Endothelial cell of umbilical vein (primary cell): ENCODE measurements at regions not wholly inside any gene's neighbourhood (a gene's known extent, or its start where the extent isn't known, plus 50 kb on each side); places are given as distances from the start of the nearest gene placed in this dataset.
"Not testable (repeated sequence)": the region's sequence is repeated elsewhere in the genome, so short reads cannot be mapped to it uniquely, and the experiment has no call there.

Experiments
- BruUV-seq: library from RNA; stranded (reverse); fragments of 400-500 nt; replicated peaks from 2 replicates; lab custom pipeline; 2021; lab: Mats Ljungman, UMichigan
- CTCF ChIA-PET: fragments of 300-600, 350-600 bp; sonication (Branson Sonifier 250); formaldehyde crosslinking; loops from one replicate; lab custom pipeline; 2021; ENCODE audit warnings: antibody characterized with exemption, inconsistent platforms; lab: Charles Lee
- POLR2A ChIA-PET: fragments of 300-600, 350-600 bp; sonication (Branson Sonifier 250); formaldehyde crosslinking; loops from one replicate; lab custom pipeline; 2021; ENCODE audit warnings: antibody characterized with exemption, inconsistent platforms; lab: Charles Lee
- DNase-seq: peaks from one replicate; pipeline ENCODE4 v3.0.0-alpha.2; 2011; ENCODE audit warnings: low read depth, low spot score
- FAIRE-seq: peaks from 2 replicates; lab custom pipeline; 2011; peaks lifted over from hg19 to GRCh38; lab: Jason Lieb, UNC
- H2AFZ ChIP-seq: 2 replicates; pipeline ENCODE4 v1.6.0; 2012; ENCODE audit warnings: low read depth, low read length, control low read depth, inconsistent platforms
- H3K27ac ChIP-seq: 2 replicates; pipeline ENCODE4 v1.5.1; 2011; ENCODE audit warnings: low read depth, mild to moderate bottlenecking, control low read depth, low read length, moderate library complexity; ENCODE audit not compliant: insufficient read depth
- H3K27me3 ChIP-seq, 2 experiments: 2 replicates each; pipeline versions ENCODE4 v1.6.0 to v1.6.1; 2011; ENCODE audit warnings: low read length in 2 of 2, mixed read lengths in 1 of 2; ENCODE audit not compliant: control insufficient read depth in 2 of 2, insufficient read depth in 2 of 2
- H3K36me3 ChIP-seq, 2 experiments: 2 replicates in 1 of 2; 3 replicates in 1 of 2; pipeline ENCODE4 v1.5.1; 2011; ENCODE audit warnings: low read length in 2 of 2, mild to moderate bottlenecking in 1 of 2, moderate library complexity in 1 of 2; ENCODE audit not compliant: control insufficient read depth in 2 of 2, insufficient read depth in 2 of 2; ENCODE audit errors: extremely low read depth in 1 of 2
- H3K4me1 ChIP-seq: 3 replicates; pipeline ENCODE4 v1.5.1; 2011; ENCODE audit warnings: mild to moderate bottlenecking, low read length; ENCODE audit not compliant: control insufficient read depth, insufficient read depth; ENCODE audit errors: extremely low read depth
- H3K4me2 ChIP-seq: 2 replicates; pipeline ENCODE4 v1.6.1; 2011; ENCODE audit warnings: low read length, control low read depth, mixed read lengths; ENCODE audit not compliant: insufficient read depth
- H3K4me3 ChIP-seq, 3 experiments: fragments of 200-600 bp in 1 of 3; sonication (generic), shearing (Covaris generic) in 1 of 3; replicated peaks in 1 of 3; 2 replicates each; pipeline ENCODE4 v1.5.1; 2011 to 2016; ENCODE audit warnings: control low read depth in 3 of 3, low read length in 3 of 3, mild to moderate bottlenecking in 2 of 3, inconsistent platforms in 1 of 3, low read depth in 1 of 3, moderate library complexity in 1 of 3; ENCODE audit not compliant: insufficient read depth in 1 of 3
- H3K79me2 ChIP-seq: 2 replicates; pipeline ENCODE4 v1.6.0; 2012; ENCODE audit warnings: low read length, inconsistent platforms; ENCODE audit not compliant: control insufficient read depth, insufficient read depth
- H3K9ac ChIP-seq: replicated peaks from 2 replicates; pipeline ENCODE3; 2011; ENCODE audit warnings: low read length, control low read depth; ENCODE audit not compliant: insufficient read depth; ENCODE audit errors: extremely low read depth
- H3K9me1 ChIP-seq: replicated peaks from 3 replicates; pipeline ENCODE4 v1.6.0; 2011; ENCODE audit warnings: mild to moderate bottlenecking, low read length; ENCODE audit not compliant: control insufficient read depth, insufficient read depth; ENCODE audit errors: extremely low read depth
- H3K9me3 ChIP-seq: replicated peaks from 2 replicates; pipeline ENCODE4 v1.5.1; 2012; ENCODE audit warnings: low read length, inconsistent platforms; ENCODE audit not compliant: control insufficient read depth, insufficient read depth
- H4K20me1 ChIP-seq: replicated peaks from 2 replicates; pipeline ENCODE3; 2011; ENCODE audit warnings: mild to moderate bottlenecking, low read length; ENCODE audit not compliant: control insufficient read depth, insufficient read depth; ENCODE audit errors: extremely low read depth
- CTCF ChIP-seq, 2 donors: IDR thresholded peaks; 1 replicate in 1 of 2; 2 replicates in 1 of 2; pipeline ENCODE4 v1.5.1; 2011; ENCODE audit warnings: low read length in 2 of 2, mild to moderate bottlenecking in 2 of 2, moderate library complexity in 2 of 2, control low read depth in 1 of 2, inconsistent platforms in 1 of 2, low read depth in 1 of 2; ENCODE audit not compliant: insufficient read depth in 1 of 2; ENCODE audit errors: extremely low read depth in 1 of 2
- EZH2 ChIP-seq: IDR thresholded peaks from 2 replicates; pipeline ENCODE4 v1.6.1; 2012; ENCODE audit warnings: borderline replicate concordance, low read depth, mild to moderate bottlenecking, moderate library complexity, low read length, inconsistent platforms; ENCODE audit not compliant: severe bottlenecking
- FOS ChIP-seq: IDR thresholded peaks from 2 replicates; pipeline ENCODE4 v1.6.1; 2011; ENCODE audit warnings: mild to moderate bottlenecking, low read length, moderate library complexity, borderline replicate concordance; ENCODE audit not compliant: insufficient read depth
- GATA2 ChIP-seq: IDR thresholded peaks from 2 replicates; pipeline ENCODE4 v1.7.0; 2011; ENCODE audit warnings: low read depth, mild to moderate bottlenecking, moderate library complexity, mixed read lengths, low read length; ENCODE audit not compliant: insufficient read length, insufficient read depth
- JUN ChIP-seq: IDR thresholded peaks from 2 replicates; pipeline ENCODE4 v1.6.1; 2011; ENCODE audit warnings: borderline replicate concordance, low read depth; ENCODE audit not compliant: insufficient read length, insufficient read depth
- MAX ChIP-seq: IDR thresholded peaks from 2 replicates; pipeline ENCODE4 v1.6.1; 2011; ENCODE audit not compliant: insufficient read depth, insufficient read length
- MYC ChIP-seq: IDR thresholded peaks from one replicate; pipeline ENCODE4 v1.6.1; 2011; ENCODE audit warnings: mild to moderate bottlenecking, low read depth, low read length
- POLR2A ChIP-seq: IDR thresholded peaks from 2 replicates; pipeline ENCODE4 v1.6.1; 2012; ENCODE audit warnings: low read depth, mild to moderate bottlenecking, control low read depth, low read length
- POLR2AphosphoS5 ChIP-seq: IDR thresholded peaks from 2 replicates; pipeline ENCODE4 v1.6.1; 2012; ENCODE audit warnings: low read depth, mild to moderate bottlenecking, control low read depth, low read length, moderate library complexity; ENCODE audit not compliant: insufficient read depth
- dilution Hi-C: fragments of 300-500 bp; cut with MboI; formaldehyde crosslinking; loops from one replicate; pipeline ENCODE4 v1.15.0; 2019; ENCODE audit warnings: low sequenced_read_pairs; ENCODE audit not compliant: extremely low pct_ligation_motif_present
- intact Hi-C: fragments of 100-400 bp; cut with micrococcal nuclease; formaldehyde crosslinking; loops from one replicate; pipeline ENCODE4 v1.10.0; 2022

GRCh38 chr6:81605526-81605925, 147.0 kb downstream of the TENT5A start:
- Histone ChIP-seq H3K4me3 (no peak overlapping the region), H2AFZ (no peak overlapping the region), H3K27ac (no peak overlapping the region), H3K36me3 (no peaks in the 10 kb centered on the region), H3K79me2 (no peaks in the 10 kb centered on the region), H3K9ac (no peak overlapping the region), H3K4me2 (no peak overlapping the region), H3K4me1 (peaks cover 11% of the 10 kb centered on the region), H3K9me1 (no peaks in the 10 kb centered on the region), H3K9me3 (no peaks in the 10 kb centered on the region), H4K20me1 (no peaks in the 10 kb centered on the region), H3K27me3 (no peaks in the 10 kb centered on the region)
- dilution Hi-C loops: no loop called here
- ChIA-PET POLR2A (no interaction called here), CTCF (no interaction called here)
- FAIRE-seq (no peak), DNase-seq (no peak)
- BruUV-seq: no TSS peak
- TF ChIP-seq MAX: no peak
- intact Hi-C loops: no loop called here

- H3K36me3 ChIP-seq: no peaks in the 10 kb centered on the region
- H3K4me1 ChIP-seq: peaks cover 5% of the 10 kb centered on the region
- H3K4me2 ChIP-seq: no peak overlapping the region
- H3K9ac ChIP-seq: no peak overlapping the region
- dilution Hi-C loops: no loop called here
- H3K79me2 ChIP-seq: no peaks in the 10 kb centered on the region
- H4K20me1 ChIP-seq: no peaks in the 10 kb centered on the region
- no peak overlapping the region for H2AFZ ChIP-seq
- no peak for TF ChIP-seq POLR2A
- TF ChIP-seq CTCF (IDR thresholded peaks at IDR 0.05; ENCODE audit: extremely low read depth in 1 of 2, insufficient read depth in 1 of 2, low read depth in 1 of 2, low read length in 2 of 2): no peak
- no peak for TF ChIP-seq FOS
- TF ChIP-seq POLR2AphosphoS5: no peak
- no peak for TF ChIP-seq MYC
- TF ChIP-seq MAX: no peak
- TF ChIP-seq GATA2: no peak
- TF ChIP-seq EZH2: no peak
- no peak for TF ChIP-seq JUN
- FAIRE-seq (no peak), DNase-seq (no peak)
- H3K27ac ChIP-seq: no peak overlapping the region
- CTCF ChIA-PET: interaction anchor here (0.5 kb wide), 1 partner anchor 9 kb away, joined by 3 read pairs; no protein-coding TSS in a partner anchor
- H3K9me3 ChIP-seq: no peaks in the 10 kb centered on the region
- POLR2A ChIA-PET: no interaction called here
- H3K9me1 ChIP-seq: no peaks in the 10 kb centered on the region
- no peaks in the 10 kb centered on the region for H3K27me3 ChIP-seq
- H3K4me3 ChIP-seq: no peak overlapping the region
- intact Hi-C loops: no loop called here
- BruUV-seq: no TSS peak
Measured at GRCh38 chr6:81601918-81602317, 150.6 kb downstream of the TENT5A start.

- H3K9me3 ChIP-seq, H3K27me3 ChIP-seq, H3K79me2 ChIP-seq, H3K4me1 ChIP-seq, dilution Hi-C loops, H3K36me3 ChIP-seq, H4K20me1 ChIP-seq, CTCF ChIA-PET, POLR2A ChIA-PET, DNase-seq, BruUV-seq, intact Hi-C loops, H3K4me2 ChIP-seq, H3K4me3 ChIP-seq, FAIRE-seq, H3K9ac ChIP-seq, H3K27ac ChIP-seq, H3K9me1 ChIP-seq, H2AFZ ChIP-seq: not testable (repeated sequence)
Measured at GRCh38 chr6:81600488-81600887, 152.0 kb downstream of the TENT5A start.
